HCT116 (cell line): ENCODE measurements at regions not wholly inside any gene's neighbourhood (a gene's known extent, or its start where the extent isn't known, plus 50 kb on each side); places are given as distances from the start of the nearest gene placed in this dataset.

Experiments used
- EZH2 ChIP-seq: fragments of 200-600 bp; sonication (generic); IDR thresholded peaks from 2 replicates; pipeline ENCODE4 v1.6.1; 2017; ENCODE audit warnings: antibody characterized with exemption, mixed run types
- POLR2A ChIP-seq: IDR thresholded peaks from 2 replicates; pipeline ENCODE4 v1.7.0; 2011; ENCODE audit warnings: borderline replicate concordance; ENCODE audit not compliant: insufficient read depth, insufficient read length; ENCODE audit errors: extremely low read depth
- POLR2AphosphoS5 ChIP-seq: IDR thresholded peaks from 2 replicates; pipeline ENCODE4 v1.6.1; 2011; ENCODE audit warnings: mild to moderate bottlenecking, low read depth, low read length, moderate library complexity
- SIN3A ChIP-seq: IDR thresholded peaks from 2 replicates; pipeline ENCODE4 v1.6.1; 2012; ENCODE audit warnings: low read depth
- SP1 ChIP-seq: IDR thresholded peaks from 2 replicates; pipeline ENCODE4 v1.6.1; 2012; ENCODE audit warnings: low read depth
- SRF ChIP-seq: IDR thresholded peaks from 2 replicates; pipeline ENCODE4 v1.6.1; 2012; ENCODE audit warnings: low read depth
- ZNF274 ChIP-seq: fragments of 200-500 bp; sonication (Bioruptor generic); IDR thresholded peaks from 2 replicates; pipeline ENCODE4 v1.6.1; 2014; ENCODE audit warnings: mild to moderate bottlenecking, low read depth, low read length, inconsistent platforms
- TF ChIP-seq, protein P1 (sequence below), 3 experiments: fragments of 200-600 bp in 1 of 3; sonication (generic) in 1 of 3; IDR thresholded peaks in 2 of 3; conservative IDR thresholded peaks in 1 of 3; 2 replicates each; pipeline ENCODE4 v1.5.1; 2012 to 2017; ENCODE audit warnings: low read depth in 2 of 3, low read length in 2 of 3, antibody characterized with exemption in 1 of 3, borderline replicate concordance in 1 of 3, control low read depth in 1 of 3, mild to moderate bottlenecking in 1 of 3, mixed read lengths in 1 of 3, mixed run types in 1 of 3, moderate library complexity in 1 of 3; ENCODE audit not compliant: insufficient read depth in 1 of 3
- TF ChIP-seq, protein P2 (sequence below): IDR thresholded peaks from 2 replicates; pipeline ENCODE4 v1.6.1; 2012

DNA sequence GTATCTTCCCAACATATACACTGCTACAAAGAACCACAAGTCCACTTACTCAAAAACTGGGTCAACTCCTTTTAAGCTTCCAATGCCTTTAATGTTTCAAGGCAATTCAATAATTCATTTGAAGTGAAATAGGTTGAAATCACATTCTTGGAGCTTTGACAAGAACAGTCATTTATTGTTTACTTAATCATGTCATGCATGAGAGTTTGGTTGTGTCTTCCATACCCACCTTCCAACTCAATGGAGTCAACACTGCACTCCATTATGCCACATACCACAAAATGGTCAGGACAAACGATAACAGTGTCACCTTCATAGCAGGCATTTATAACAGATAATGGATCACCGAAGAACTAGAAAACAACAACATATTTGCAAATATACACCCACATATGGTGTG, 506.3 kb downstream of the UQCRFS1 start:
- TF ChIP-seq, protein P1, sequence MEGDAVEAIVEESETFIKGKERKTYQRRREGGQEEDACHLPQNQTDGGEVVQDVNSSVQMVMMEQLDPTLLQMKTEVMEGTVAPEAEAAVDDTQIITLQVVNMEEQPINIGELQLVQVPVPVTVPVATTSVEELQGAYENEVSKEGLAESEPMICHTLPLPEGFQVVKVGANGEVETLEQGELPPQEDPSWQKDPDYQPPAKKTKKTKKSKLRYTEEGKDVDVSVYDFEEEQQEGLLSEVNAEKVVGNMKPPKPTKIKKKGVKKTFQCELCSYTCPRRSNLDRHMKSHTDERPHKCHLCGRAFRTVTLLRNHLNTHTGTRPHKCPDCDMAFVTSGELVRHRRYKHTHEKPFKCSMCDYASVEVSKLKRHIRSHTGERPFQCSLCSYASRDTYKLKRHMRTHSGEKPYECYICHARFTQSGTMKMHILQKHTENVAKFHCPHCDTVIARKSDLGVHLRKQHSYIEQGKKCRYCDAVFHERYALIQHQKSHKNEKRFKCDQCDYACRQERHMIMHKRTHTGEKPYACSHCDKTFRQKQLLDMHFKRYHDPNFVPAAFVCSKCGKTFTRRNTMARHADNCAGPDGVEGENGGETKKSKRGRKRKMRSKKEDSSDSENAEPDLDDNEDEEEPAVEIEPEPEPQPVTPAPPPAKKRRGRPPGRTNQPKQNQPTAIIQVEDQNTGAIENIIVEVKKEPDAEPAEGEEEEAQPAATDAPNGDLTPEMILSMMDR (IDR thresholded peaks at IDR 0.05 in 2 of 3, conservative IDR thresholded peaks at IDR 0.05 in 1 of 3; ENCODE audit: borderline replicate concordance in 1 of 3, insufficient read depth in 1 of 3, low read depth in 2 of 3, low read length in 2 of 3), result no peak
- TF ChIP-seq POLR2AphosphoS5 (no peak), SIN3A (no peak), SP1 (no peak), SRF (no peak), POLR2A (no peak), EZH2 (no peak), ZNF274 (no peak)
- TF ChIP-seq, protein P2, sequence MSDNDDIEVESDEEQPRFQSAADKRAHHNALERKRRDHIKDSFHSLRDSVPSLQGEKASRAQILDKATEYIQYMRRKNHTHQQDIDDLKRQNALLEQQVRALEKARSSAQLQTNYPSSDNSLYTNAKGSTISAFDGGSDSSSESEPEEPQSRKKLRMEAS, result no peak
